Limb (tissue), 2 donors: ENCODE measurements at regions not wholly inside any gene's neighbourhood (a gene's known extent, or its start where the extent isn't known, plus 50 kb on each side); places are given as distances from the start of the nearest gene placed in this dataset.

Experiments used
- DNase-seq, 2 donors: peaks; one replicate each; pipeline ENCODE4 v3.0.0-alpha.2; 2016; ENCODE audit errors: extremely low spot score in 2 of 2

- DNase-seq: no peak
Observed at GRCh38 chr12:85352016-85352415, 72.0 kb downstream of the ALX1 start.

GRCh38 chr12:85356596-85357385, 76.8 kb downstream of the ALX1 start:
- DNase-seq: no peak

- DNase-seq: no peak
Observed at GRCh38 chr12:85357609-85358008, 77.6 kb downstream of the ALX1 start.

GRCh38 chr12:85358715-85359114, 78.7 kb downstream of the ALX1 start:
- DNase-seq: no peak

- no peak for DNase-seq
Observed at GRCh38 chr12:85363382-85364190, 83.6 kb downstream of the ALX1 start.

GRCh38 chr12:85367936-85368335, 87.9 kb downstream of the ALX1 start:
- DNase-seq: no peak

GRCh38 chr12:85369365-85370154, 89.5 kb downstream of the ALX1 start:
- DNase-seq: peak in 1 of 2 donors; percentile 32

- DNase-seq: no peak
Observed at GRCh38 chr12:85373045-85373444, 93.0 kb downstream of the ALX1 start.

GRCh38 chr12:85374981-85375380, 95.0 kb downstream of the ALX1 start:
- DNase-seq: no peak

GRCh38 chr12:85385406-85385805, 105.4 kb downstream of the ALX1 start:
- no peak for DNase-seq

- DNase-seq: no peak
Observed at GRCh38 chr12:85390266-85390665, 110.2 kb downstream of the ALX1 start.

- DNase-seq: peak in 1 of 2 donors; percentile 32
Observed at GRCh38 chr12:85392508-85392907, 112.5 kb downstream of the ALX1 start.

GRCh38 chr12:85393606-85394005, 113.6 kb downstream of the ALX1 start:
- DNase-seq: no peak

- no peak for DNase-seq
Observed at GRCh38 chr12:85394065-85394464, 114.0 kb downstream of the ALX1 start.

- DNase-seq: no peak
Observed at GRCh38 chr12:85394809-85395208, 114.8 kb downstream of the ALX1 start.

- DNase-seq: no peak
Observed at GRCh38 chr12:85405262-85405661, 125.2 kb downstream of the ALX1 start.

GRCh38 chr12:85405781-85406522, 125.9 kb downstream of the ALX1 start:
- no peak for DNase-seq

GRCh38 chr12:85413266-85413665, 133.2 kb downstream of the ALX1 start:
- no peak for DNase-seq

GRCh38 chr12:85422762-85423161, 142.7 kb downstream of the ALX1 start:
- DNase-seq: no peak

GRCh38 chr12:85423947-85424346, 143.9 kb downstream of the ALX1 start:
- no peak for DNase-seq
